Vagina (tissue), 2 donors: ENCODE measurements at regions not wholly inside any gene's neighbourhood (a gene's known extent, or its start where the extent isn't known, plus 50 kb on each side); places are given as distances from the start of the nearest gene placed in this dataset.

ENCODE experiments used
- POLR2A ChIP-seq, 2 donors: fragments of 450-650 bp; IDR thresholded peaks; one replicate each; pipeline ENCODE4 v1.6.1; 2017; ENCODE audit warnings: antibody characterized with exemption in 2 of 2, mild to moderate bottlenecking in 2 of 2, moderate library complexity in 2 of 2
- POLR2AphosphoS5 ChIP-seq, 2 donors: sonication (generic); formaldehyde crosslinking; IDR thresholded peaks; one replicate each; pipeline ENCODE4 v1.9.0; 2017; ENCODE audit warnings: antibody characterized with exemption in 2 of 2, mild to moderate bottlenecking in 2 of 2, low read depth in 1 of 2; ENCODE audit not compliant: insufficient read depth in 1 of 2
- TF ChIP-seq, protein P1 (sequence below), 3 experiments: fragments of 450-650 bp in 2 of 3; fragments of 200-600 bp in 1 of 3; sonication (generic) in 1 of 3; IDR thresholded peaks; one replicate each; pipeline ENCODE4 v1.5.1; 2017 to 2019; ENCODE audit warnings: antibody characterized with exemption in 3 of 3, mild to moderate bottlenecking in 2 of 3, moderate library complexity in 2 of 3

DNA sequence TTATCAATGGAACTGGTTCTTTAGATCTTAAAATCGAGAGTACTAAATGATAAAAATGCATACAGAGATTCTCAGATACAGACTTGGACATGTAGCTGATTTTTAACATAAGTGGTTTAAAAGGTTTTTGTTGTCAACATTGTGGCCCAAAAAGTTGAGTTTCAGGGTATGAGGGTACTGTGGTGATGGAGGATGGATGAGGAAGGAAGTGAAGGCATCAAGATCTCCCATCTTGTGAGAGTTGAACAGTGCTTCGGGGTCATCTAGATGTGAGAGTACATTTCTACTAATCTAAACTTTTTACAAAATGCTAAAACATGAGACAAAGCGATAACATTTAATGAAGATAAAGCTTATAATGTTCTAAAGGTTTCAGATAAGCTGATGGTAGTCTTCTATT lies 452.6 kb downstream of the PCNX1 start:
- TF ChIP-seq, protein P1, sequence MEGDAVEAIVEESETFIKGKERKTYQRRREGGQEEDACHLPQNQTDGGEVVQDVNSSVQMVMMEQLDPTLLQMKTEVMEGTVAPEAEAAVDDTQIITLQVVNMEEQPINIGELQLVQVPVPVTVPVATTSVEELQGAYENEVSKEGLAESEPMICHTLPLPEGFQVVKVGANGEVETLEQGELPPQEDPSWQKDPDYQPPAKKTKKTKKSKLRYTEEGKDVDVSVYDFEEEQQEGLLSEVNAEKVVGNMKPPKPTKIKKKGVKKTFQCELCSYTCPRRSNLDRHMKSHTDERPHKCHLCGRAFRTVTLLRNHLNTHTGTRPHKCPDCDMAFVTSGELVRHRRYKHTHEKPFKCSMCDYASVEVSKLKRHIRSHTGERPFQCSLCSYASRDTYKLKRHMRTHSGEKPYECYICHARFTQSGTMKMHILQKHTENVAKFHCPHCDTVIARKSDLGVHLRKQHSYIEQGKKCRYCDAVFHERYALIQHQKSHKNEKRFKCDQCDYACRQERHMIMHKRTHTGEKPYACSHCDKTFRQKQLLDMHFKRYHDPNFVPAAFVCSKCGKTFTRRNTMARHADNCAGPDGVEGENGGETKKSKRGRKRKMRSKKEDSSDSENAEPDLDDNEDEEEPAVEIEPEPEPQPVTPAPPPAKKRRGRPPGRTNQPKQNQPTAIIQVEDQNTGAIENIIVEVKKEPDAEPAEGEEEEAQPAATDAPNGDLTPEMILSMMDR (IDR thresholded peaks at IDR 0.05) = no peak
- TF ChIP-seq POLR2A (IDR thresholded peaks at IDR 0.05) (no peak), POLR2AphosphoS5 (IDR thresholded peaks at IDR 0.05; ENCODE audit: insufficient read depth in 1 of 2, low read depth in 1 of 2) (no peak)
